IPS DF 6.9 (cell line): ENCODE measurements at regions not wholly inside any gene's neighbourhood (a gene's known extent, or its start where the extent isn't known, plus 50 kb on each side); places are given as distances from the start of the nearest gene placed in this dataset.

Experiments used
- DNase-seq: peaks from one replicate; pipeline ENCODE4 v3.0.0-alpha.2; 2013; ENCODE audit warnings: low read depth, low spot score
- H3K27ac ChIP-seq: one replicate; pipeline ENCODE4 v1.5.1; 2013; ENCODE audit warnings: low read length, control low read depth
- H3K27me3 ChIP-seq: 2 replicates; pipeline ENCODE4 v1.6.1; 2013; ENCODE audit warnings: mild to moderate bottlenecking, low read length; ENCODE audit not compliant: control insufficient read depth, insufficient read depth
- H3K36me3 ChIP-seq: 2 replicates; pipeline ENCODE4 v1.6.1; 2013; ENCODE audit warnings: low read length; ENCODE audit not compliant: control insufficient read depth, insufficient read depth
- H3K4me1 ChIP-seq: 2 replicates; pipeline ENCODE4 v1.6.1; 2013; ENCODE audit warnings: low read length; ENCODE audit not compliant: control insufficient read depth, insufficient read depth
- H3K4me3 ChIP-seq: 2 replicates; pipeline ENCODE4 v1.5.1; 2013; ENCODE audit warnings: mild to moderate bottlenecking, low read length
- H3K9me3 ChIP-seq: 2 replicates; pipeline ENCODE4 v1.6.1; 2013; ENCODE audit warnings: low read length, inconsistent platforms; ENCODE audit not compliant: control insufficient read depth, insufficient read depth
- WGBS: extraction: QIAGEN DNeasy Blood & Tissue Kit; methylation state at CpG from one replicate; pipeline ENCODE4 v1.1.7; 2013; ENCODE audit warnings: mixed read lengths, missing lambda C conversion rate; ENCODE audit not compliant: insufficient read length, insufficient coverage; 5-methylcytosine and 5-hydroxymethylcytosine counted together

DNA sequence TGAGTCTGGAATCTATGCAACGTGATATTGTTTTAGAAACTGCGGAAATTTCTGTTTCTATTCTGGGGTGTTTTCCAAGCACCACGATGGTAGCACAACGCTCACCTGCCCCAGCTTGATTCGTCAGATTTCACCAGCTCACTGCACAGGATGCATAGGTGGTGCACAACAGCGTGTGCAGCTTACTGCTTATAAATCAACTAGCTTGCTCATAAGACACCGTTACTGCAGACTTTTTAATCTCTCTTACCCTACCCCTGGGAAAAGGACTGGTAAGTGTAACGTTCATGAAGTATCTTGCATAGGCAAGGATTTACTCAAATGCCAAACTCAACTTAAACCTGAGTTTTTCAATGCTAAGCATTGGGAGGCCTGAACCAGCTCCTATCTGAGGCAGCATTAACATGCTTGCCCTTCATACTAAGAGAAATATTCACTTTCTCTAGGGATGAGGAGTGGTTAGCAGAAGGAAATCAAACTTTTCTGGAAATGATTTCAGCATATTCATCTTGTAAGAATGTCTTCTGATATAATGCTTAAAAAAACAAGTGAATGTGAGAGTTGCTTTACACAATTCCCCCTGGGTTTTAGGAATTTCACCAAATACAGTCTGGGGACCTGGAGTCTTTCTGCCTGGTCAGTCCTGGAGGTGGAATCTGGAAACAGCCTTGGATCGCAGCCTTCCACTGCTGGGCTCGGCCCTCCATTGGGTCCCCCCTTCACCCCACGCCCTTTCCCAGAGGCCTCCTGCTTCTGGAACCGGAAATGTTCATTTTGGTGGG is 100.6 kb downstream of the DACT2 start:
- Histone ChIP-seq H3K27ac (no peak overlapping the region), H3K4me3 (no peak overlapping the region), H3K27me3 (no peaks in the 10 kb centered on the region), H3K9me3 (no peaks in the 10 kb centered on the region), H3K36me3 (no peaks in the 10 kb centered on the region), H3K4me1 (peaks cover 4% of the 10 kb centered on the region)
- no peak for DNase-seq
- WGBS: no CpG with 5 or more reads among the region's 12 CpGs

DNA sequence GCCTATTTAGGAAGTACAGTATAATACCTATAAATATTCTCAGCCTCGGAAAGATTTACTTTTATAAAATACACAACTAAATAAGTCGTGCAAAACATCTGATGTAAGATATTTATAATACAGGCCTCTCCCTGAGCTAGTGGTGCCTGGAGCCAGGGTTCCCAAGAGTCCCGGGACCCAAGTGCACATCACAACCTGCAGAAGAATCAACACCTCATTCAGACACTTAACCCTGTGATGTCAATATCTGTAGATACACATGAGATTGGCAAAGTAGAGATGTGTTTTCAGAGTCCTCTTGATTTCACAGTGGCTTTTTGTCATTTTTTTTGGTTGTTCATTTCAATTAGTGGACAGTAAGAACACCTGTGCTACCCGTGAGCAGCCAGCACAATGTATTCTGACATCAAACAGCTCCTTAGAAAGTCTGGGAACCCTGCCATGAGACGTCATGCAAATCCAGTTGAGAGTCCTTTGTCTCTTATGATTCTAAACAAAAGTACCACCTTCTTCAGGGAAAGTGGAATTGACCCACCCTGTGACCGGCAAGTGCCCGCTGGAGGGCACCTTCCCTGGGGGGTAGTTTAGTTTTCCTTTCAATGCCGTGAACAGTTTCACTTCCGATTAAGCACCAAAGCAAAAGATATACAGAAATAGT is 101.6 kb downstream of the DACT2 start:
- no peak for DNase-seq
- no CpG with 5 or more reads among the region's 9 CpGs for WGBS
- Histone ChIP-seq H3K27me3 (no peaks in the 10 kb centered on the region), H3K36me3 (no peaks in the 10 kb centered on the region), H3K4me1 (peaks cover 4% of the 10 kb centered on the region), H3K4me3 (no peak overlapping the region), H3K9me3 (no peaks in the 10 kb centered on the region), H3K27ac (no peak overlapping the region)

DNA sequence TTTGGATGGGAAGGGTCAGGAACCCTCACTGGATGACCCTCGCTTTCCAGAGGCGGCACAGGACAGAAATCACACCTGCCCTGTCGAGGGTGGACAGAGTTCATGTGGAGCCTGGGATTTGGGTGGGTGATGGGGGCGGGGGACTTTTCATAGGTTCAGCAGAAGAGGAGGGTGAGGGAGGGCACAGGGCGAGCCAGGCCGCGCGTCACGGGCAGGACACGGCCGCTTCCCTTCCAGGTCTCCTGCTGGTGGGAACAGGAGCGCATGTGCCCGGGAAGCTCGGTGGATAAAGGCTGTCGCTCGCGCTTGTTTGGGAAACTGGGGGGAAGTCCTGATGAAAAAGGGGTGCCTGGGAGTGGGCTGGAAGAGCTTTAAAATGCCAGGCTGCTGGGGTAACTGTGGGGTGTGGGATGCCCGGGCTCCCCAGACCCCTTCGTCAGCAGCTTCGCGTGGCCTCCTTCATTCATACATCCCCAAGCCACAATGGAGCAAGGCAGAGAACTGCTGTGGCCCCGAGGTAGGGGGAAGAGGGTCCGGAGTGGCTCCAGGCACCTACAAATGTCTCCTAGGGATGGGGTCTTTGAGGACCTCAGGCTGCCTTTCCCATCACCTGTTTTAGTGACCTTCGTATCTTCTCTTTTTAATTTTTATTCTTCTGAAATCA is 102.2 kb downstream of the DACT2 start:
- Histone ChIP-seq H3K9me3 (no peaks in the 10 kb centered on the region), H3K36me3 (no peaks in the 10 kb centered on the region), H3K4me3 (no peak overlapping the region), H3K4me1 (peaks cover 4% of the 10 kb centered on the region), H3K27ac (no peak overlapping the region), H3K27me3 (no peaks in the 10 kb centered on the region)
- WGBS: no CpG with 5 or more reads among the region's 24 CpGs
- DNase-seq: no peak

DNA sequence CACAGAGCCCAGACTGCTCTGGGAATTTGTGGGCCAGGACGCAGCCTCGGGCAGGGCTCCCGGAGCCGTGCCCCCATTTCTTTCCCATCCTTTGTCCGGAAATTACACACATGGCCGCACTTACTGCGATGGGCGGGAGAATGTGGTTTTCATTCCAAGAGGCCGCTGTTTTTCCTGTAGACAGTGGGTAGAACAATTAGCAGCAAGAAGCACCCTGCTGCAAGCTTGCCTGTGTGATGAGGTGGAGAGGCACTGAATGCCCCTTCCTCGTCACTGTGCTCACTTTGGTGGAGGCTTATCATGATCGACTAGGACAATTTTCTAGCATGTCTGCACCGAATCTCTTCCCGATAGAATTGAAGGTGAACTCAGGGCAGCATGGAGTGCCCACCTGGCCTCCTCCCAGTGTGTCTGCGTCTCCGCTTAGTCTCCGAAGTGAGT is 102.8 kb downstream of the DACT2 start:
- H3K27me3 ChIP-seq: no peaks in the 10 kb centered on the region
- H3K9me3 ChIP-seq: no peaks in the 10 kb centered on the region
- H3K27ac ChIP-seq: no peak overlapping the region

DNA sequence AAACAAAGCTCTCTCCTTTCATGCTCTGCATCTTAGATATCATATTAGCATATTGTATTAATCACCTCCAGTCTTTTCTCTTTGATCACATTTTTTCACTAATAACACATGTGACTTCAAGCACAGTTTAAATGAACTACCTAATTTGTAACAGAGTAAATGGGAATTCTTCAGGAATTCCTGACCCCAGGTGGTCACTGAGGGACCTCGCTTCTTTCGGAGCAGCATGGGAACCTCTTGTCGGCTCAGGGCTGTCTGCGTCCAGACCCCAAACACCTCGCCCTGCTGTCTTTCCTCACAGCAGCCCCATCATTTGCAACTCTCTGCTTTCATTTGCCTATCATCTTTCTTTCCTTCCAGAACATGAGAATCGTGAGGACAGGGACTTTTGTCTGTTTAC is 103.5 kb downstream of the DACT2 start:
- Histone ChIP-seq H3K9me3 (no peaks in the 10 kb centered on the region), H3K4me3 (no peak overlapping the region), H3K36me3 (no peaks in the 10 kb centered on the region), H3K27ac (no peak overlapping the region), H3K27me3 (no peaks in the 10 kb centered on the region), H3K4me1 (peaks cover 4% of the 10 kb centered on the region)
- WGBS: no CpG with 5 or more reads among the region's 6 CpGs
- no peak for DNase-seq

More for the DNA sequence above, 102.8 kb downstream of the DACT2 start:
- no CpG with 5 or more reads among the region's 16 CpGs for WGBS
- no peaks in the 10 kb centered on the region for H3K36me3 ChIP-seq
- H3K4me1 ChIP-seq: peaks cover 4% of the 10 kb centered on the region
- no peak for DNase-seq
- H3K4me3 ChIP-seq: no peak overlapping the region

DNA sequence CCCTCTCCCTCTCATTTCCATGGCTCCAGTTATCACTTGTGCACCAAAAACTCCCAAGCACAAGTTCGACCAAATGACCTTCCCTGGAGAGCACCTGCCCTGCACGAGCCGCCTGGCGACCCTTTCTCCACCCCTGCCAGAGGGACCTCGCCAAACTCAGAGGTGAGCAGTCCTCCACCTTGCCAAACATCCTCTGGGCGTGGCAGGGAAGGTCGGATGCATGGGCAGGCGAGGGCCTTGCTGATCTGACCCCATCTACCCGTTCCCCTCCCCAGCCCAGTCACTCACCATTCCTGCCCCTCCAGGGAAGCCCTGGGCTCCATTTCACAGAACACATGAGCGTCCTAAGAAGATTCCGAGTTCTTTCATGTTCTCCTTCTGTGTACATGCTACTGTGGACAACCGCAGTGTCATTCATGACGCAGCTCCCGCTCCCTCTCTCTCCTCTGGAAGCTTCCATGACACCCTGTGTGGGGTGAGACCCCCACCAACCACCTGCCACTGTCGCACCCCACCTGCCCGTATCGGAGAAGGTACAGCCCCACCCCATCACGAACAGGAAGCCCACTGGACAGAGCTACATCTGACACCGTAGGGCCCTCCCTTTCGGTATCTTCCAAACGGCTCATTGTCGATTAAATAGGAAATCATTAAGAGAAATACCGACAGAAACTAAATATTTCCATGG is 104.3 kb downstream of the DACT2 start:
- no CpG with 5 or more reads among the region's 23 CpGs for WGBS
- H3K4me1 ChIP-seq: peaks cover 4% of the 10 kb centered on the region

DNA sequence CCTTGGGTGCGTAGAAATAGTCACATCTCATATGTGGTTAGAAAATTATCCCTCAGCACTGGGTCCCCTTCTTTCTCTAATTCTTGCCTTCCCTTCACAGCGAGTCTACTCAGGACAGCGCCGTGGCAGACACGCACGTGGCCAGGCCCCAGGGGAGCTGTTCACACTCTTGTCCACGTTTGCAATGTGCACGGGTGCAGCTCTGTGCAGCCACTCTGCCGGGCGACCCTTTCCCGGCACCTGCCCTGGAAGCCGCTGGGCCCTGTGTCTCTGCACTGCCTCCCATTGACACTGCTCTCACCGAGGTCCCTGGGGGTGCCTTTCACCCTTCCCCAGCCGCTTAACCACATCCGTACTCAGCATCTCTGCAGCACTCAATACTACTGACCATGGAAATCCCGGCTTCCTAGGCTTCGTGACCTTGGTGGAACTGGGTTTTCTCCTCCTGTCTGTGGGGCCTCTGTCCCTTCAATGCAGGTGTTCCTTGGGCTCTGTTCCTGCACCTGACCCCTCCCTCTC is 104.9 kb downstream of the DACT2 start:
- H3K4me3 ChIP-seq: no peak overlapping the region
- H3K27ac ChIP-seq: no peak overlapping the region
- DNase-seq: no peak
- peaks cover 8% of the 10 kb centered on the region for H3K4me1 ChIP-seq
- H3K9me3 ChIP-seq: no peaks in the 10 kb centered on the region
- WGBS: no CpG with 5 or more reads among the region's 17 CpGs
- H3K36me3 ChIP-seq: no peaks in the 10 kb centered on the region
- H3K27me3 ChIP-seq: no peaks in the 10 kb centered on the region

More for the DNA sequence above, 104.3 kb downstream of the DACT2 start:
- H3K36me3 ChIP-seq: no peaks in the 10 kb centered on the region
- DNase-seq: no peak
- H3K9me3 ChIP-seq: no peaks in the 10 kb centered on the region
- H3K4me3 ChIP-seq: no peak overlapping the region
- H3K27me3 ChIP-seq: no peaks in the 10 kb centered on the region
- H3K27ac ChIP-seq: no peak overlapping the region

DNA sequence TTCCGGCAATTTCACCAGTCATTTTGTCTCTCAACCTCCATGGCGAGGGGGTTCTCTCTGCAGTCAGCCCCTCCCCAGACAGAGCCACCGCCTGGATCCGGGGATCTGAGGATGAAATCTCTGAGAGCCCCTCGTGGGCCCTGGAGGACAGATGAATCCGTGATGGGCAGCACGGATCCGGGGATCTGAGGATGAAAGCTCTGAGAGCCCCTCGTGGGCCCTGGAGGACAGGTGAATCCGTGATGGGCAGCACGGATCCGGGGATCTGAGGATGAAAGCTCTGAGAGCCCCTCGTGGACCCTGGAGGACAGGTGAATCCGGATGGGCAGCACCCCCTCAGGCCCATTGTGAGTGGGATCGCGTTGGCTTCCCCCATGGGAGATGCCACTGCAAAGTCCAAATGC is 106.5 kb downstream of the DACT2 start:
- Histone ChIP-seq H3K36me3 (no peaks in the 10 kb centered on the region), H3K9me3 (no peaks in the 10 kb centered on the region), H3K4me1 (peaks cover 13% of the 10 kb centered on the region), H3K27ac (no peak overlapping the region), H3K4me3 (no peak overlapping the region), H3K27me3 (no peaks in the 10 kb centered on the region)
- no CpG with 5 or more reads among the region's 16 CpGs for WGBS
- DNase-seq: no peak

DNA sequence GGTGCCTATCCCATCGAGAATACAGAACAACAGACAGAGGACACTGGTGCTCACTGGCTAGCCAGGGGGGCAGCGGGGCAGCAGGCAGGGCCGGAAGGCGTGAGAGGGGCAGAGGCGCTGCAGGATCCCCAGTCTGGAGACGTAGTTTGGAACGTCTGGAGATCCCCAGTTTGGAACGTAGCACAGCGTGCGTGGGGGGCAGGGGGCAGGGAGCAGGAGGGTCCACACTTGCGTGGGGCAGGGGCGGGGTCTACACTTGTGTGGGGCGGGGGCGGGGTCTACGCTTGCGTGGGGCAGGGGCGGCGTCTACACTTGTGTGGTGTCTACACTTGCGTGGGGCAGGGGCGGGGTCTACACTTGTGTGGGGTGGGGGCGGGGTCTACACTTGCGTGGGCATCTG is 107.2 kb downstream of the DACT2 start:
- no CpG with 5 or more reads among the region's 22 CpGs for WGBS
- Histone ChIP-seq H3K27me3 (no peaks in the 10 kb centered on the region), H3K4me3 (no peak overlapping the region), H3K4me1 (peaks cover 13% of the 10 kb centered on the region), H3K36me3 (no peaks in the 10 kb centered on the region), H3K9me3 (no peaks in the 10 kb centered on the region), H3K27ac (no peak overlapping the region)
- DNase-seq: no peak

DNA sequence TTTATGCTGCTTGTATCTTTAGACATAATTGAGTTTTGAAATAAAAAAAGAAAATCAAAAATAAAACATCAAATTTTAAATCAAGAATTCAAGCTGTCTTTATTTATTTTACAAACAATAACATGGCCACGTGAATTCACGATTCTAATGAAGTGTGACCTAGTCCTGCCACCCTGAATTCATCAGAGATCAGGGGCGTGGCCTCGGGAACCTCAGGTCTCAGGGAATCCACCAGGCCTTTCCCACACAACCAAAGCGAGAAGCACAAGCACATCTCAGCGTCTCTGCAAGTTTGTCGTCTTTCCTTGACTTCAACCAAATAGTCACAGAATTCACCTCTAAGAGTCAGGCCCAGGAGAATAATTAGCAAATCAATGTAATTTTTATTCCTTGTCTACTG is 107.9 kb downstream of the DACT2 start:
- no CpG with 5 or more reads among the region's 7 CpGs for WGBS
- Histone ChIP-seq H3K9me3 (no peaks in the 10 kb centered on the region), H3K4me3 (no peak overlapping the region), H3K4me1 (peaks cover 13% of the 10 kb centered on the region), H3K36me3 (no peaks in the 10 kb centered on the region), H3K27me3 (no peaks in the 10 kb centered on the region), H3K27ac (no peak overlapping the region)
- no peak for DNase-seq
